Pancreas (tissue), 10 donors: ENCODE measurements at regions not wholly inside any gene's neighbourhood (a gene's known extent, or its start where the extent isn't known, plus 50 kb on each side); places are given as distances from the start of the nearest gene placed in this dataset.

Source experiments
- ATAC-seq, 4 donors: fragments of 200-7000 bp; cut with Tn5 transposase; one replicate each; pipeline versions ENCODE4 v1.8.0 to v1.9.1; 2020; ENCODE audit warnings: mild to moderate bottlenecking in 4 of 4, moderate library complexity in 4 of 4
- DNase-seq, 6 donors: peaks; one replicate each; pipeline ENCODE4 v3.0.0-alpha.2; 2020
- FAIRE-seq: peaks from 2 replicates; lab custom pipeline; 2012; peaks lifted over from hg19 to GRCh38; lab: Jason Lieb, UNC
- H3K27ac ChIP-seq, 4 donors: fragments of 200-600 bp; sonication (generic); 1 replicate in 3 of 4; 2 replicates in 1 of 4; pipeline versions ENCODE4 v1.5.0 to v1.8.0; 2020
- H3K27me3 ChIP-seq, 4 donors: fragments of 200-600 bp; one replicate each; pipeline ENCODE4 v1.8.0; 2021
- H3K36me3 ChIP-seq, 3 donors: fragments of 200-600 bp; sonication (generic) in 1 of 3; one replicate each; pipeline versions ENCODE4 v1.5.0 to v1.8.0; 2020 to 2021
- H3K4me1 ChIP-seq, 3 donors: fragments of 200-600 bp; one replicate each; pipeline ENCODE4 v1.8.0; 2021
- H3K4me3 ChIP-seq, 4 donors: fragments of 200-600 bp; sonication (generic) in 2 of 4; one replicate each; pipeline versions ENCODE4 v1.5.0 to v1.8.0; 2020 to 2021
- H3K9me3 ChIP-seq, 4 donors: fragments of 200-600 bp; one replicate each; pipeline ENCODE4 v1.8.0; 2021
- WGBS, 2 donors: extraction: QIAGEN DNeasy Blood & Tissue Kit; methylation state at CpG; one replicate each; pipeline ENCODE4 v1.1.7; 2013; 5-methylcytosine and 5-hydroxymethylcytosine counted together
- intact Hi-C, 3 donors: fragments of 100-400 bp; cut with DNase I; formaldehyde crosslinking; loops; one replicate each; pipeline versions ENCODE4 v1.11.1 to v1.14.2; 2022
- TF ChIP-seq, protein P1 (sequence below), 4 donors: fragments of 200-600 bp; sonication (generic) in 3 of 4; IDR thresholded peaks; one replicate each; pipeline versions ENCODE4 v1.5.0 to v1.8.0; 2021; ENCODE audit warnings: antibody characterized with exemption in 4 of 4
- donor health status: healthy with polysubstance abuse.
- donor health status: DM: no; HTN: no; CAD: no; lungs with moderate emphysema.
- donor health status: DM: no; HTN: no; CAD: no.
- donor health status: control.
- donor health status: control.
- donor health status: Bipolar disorder and iron deficiency.
- donor health status: DM: yes; HTN: yes; CAD: no.
- donor health status: DM: no; HTN: no; CAD: no.
- donor health status: DM: no; HTN: no; CAD: no.
- donor health status: DM: yes; HTN: yes; CAD: no.

DNA sequence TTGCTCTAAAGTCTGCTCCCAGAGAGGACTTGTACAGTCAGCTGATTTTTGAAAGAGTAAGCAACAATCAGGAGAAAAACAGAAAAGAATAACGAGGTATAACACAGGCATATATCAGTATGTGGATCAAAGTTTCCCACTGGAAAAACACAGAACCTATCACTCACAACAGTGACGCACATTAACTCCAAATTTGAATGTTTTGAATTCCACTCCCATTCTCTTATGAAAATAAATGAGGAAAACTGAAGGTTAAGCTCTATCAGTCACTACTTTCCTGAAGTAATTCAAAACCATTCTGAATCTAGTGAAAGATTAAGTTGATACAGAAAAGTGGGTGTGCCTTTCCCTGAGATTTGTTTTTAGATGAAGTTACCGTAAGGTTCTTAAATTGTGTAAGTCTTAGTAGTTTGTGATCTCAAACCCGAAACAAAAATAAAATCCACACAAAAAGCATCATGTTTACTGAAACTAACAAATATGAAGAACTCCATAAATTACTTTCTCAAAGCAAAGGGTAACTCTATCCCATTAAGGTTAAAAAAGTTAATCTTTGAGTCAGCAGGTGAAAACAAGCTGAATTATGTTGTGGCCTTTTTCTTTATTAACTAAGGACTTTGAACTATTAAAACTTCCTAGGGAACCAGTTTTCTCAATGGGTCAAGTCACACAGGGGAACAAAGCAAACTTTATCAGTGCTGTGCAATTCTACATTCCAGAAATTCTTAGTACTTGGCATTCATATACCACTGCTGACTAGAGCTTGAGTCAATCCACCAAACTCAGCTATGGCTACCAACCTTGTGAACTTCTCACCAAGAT is 115.7 kb downstream of the OGFRL1 start:
- 49 to 56% methylated on average over 4 of the region's 4 CpGs for WGBS, 2 donors
- Histone ChIP-seq H3K36me3 (peaks cover 0 to 6% (median 0%) of the 10 kb centered on the region in 3 donors), H3K27me3 (no peaks in the 10 kb centered on the region), H3K9me3 (no peaks in the 10 kb centered on the region), H3K4me3 (peak overlapping the region in 2 of 4 donors; percentile 22 to 30), H3K27ac (peak overlapping the region; percentile 27 to 74 (median 62)), H3K4me1 (peaks cover 0 to 19% (median 5%) of the 10 kb centered on the region in 3 donors)
- no peak for FAIRE-seq
- DNase-seq, result no peak
- TF ChIP-seq, protein P1, sequence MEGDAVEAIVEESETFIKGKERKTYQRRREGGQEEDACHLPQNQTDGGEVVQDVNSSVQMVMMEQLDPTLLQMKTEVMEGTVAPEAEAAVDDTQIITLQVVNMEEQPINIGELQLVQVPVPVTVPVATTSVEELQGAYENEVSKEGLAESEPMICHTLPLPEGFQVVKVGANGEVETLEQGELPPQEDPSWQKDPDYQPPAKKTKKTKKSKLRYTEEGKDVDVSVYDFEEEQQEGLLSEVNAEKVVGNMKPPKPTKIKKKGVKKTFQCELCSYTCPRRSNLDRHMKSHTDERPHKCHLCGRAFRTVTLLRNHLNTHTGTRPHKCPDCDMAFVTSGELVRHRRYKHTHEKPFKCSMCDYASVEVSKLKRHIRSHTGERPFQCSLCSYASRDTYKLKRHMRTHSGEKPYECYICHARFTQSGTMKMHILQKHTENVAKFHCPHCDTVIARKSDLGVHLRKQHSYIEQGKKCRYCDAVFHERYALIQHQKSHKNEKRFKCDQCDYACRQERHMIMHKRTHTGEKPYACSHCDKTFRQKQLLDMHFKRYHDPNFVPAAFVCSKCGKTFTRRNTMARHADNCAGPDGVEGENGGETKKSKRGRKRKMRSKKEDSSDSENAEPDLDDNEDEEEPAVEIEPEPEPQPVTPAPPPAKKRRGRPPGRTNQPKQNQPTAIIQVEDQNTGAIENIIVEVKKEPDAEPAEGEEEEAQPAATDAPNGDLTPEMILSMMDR (IDR thresholded peaks at IDR 0.05), result no peak
- intact Hi-C loops, result no loop called here
- peak; percentile 82 to 93 (median 92) for ATAC-seq

DNA sequence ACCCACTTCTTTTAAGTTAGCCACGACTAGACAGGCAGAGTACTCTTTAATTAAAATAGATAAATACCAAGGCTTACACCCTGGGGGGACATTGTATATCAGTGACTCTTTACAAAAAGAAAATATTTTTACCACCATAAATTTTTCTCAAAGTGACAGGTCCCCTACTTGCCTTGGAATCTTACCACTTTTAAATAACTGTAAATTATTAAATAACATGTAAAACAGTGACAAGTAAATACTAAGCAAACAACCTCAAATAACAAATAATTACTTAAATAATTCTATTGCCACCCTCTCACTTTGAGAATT is 116.3 kb downstream of the OGFRL1 start:
- FAIRE-seq (no peak), DNase-seq (no peak), ATAC-seq (peak in 1 of 4 donors; percentile 17)
- peak overlapping the region in 2 of 4 donors; percentile 70 to 74 for H3K27ac ChIP-seq
- no peaks in the 10 kb centered on the region for H3K27me3 ChIP-seq
- WGBS, 2 donors, result 22 to 31% methylated on average over 1 of the region's 1 CpG
- intact Hi-C loops, result no loop called here
- H3K36me3 ChIP-seq, result peaks cover 0 to 6% (median 0%) of the 10 kb centered on the region in 3 donors
- H3K4me1 ChIP-seq, result peaks cover 0 to 19% (median 5%) of the 10 kb centered on the region in 3 donors
- no peak overlapping the region for H3K4me3 ChIP-seq
- TF ChIP-seq, protein P1 (IDR thresholded peaks at IDR 0.05), result no peak
- H3K9me3 ChIP-seq, result no peaks in the 10 kb centered on the region

DNA sequence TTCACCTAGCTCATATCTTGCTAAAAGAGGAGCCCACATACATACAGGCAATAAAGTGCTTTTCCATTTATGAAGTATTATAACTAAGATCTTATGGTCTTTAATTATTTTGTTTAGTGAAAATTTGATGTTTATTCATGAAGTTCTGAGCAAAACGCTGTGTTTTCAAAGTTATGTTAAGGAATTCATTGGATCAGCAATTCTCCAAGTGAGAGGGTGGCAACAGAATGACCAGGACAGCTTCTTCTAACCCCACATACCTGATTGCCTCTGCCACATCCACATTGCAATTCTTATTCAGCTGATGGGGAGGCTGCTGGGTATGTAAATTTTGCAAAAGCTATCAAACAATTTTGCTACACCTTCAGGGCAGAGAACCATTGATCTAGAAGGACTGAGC is 116.8 kb downstream of the OGFRL1 start:
- TF ChIP-seq, protein P1 (IDR thresholded peaks at IDR 0.05), result no peak
- intact Hi-C loops, result no loop called here
- WGBS, 2 donors, result 71 to 74% methylated on average over 1 of the region's 1 CpG
- peaks cover 0 to 2% (median 0%) of the 10 kb centered on the region in 3 donors for H3K36me3 ChIP-seq
- no peaks in the 10 kb centered on the region for H3K27me3 ChIP-seq
- H3K4me3 ChIP-seq, result no peak overlapping the region
- peak overlapping the region in 2 of 4 donors; percentile 70 to 74 for H3K27ac ChIP-seq
- H3K9me3 ChIP-seq, result no peaks in the 10 kb centered on the region
- FAIRE-seq (no peak), ATAC-seq (no peak), DNase-seq (no peak)
- H3K4me1 ChIP-seq, result peaks cover 0 to 19% (median 5%) of the 10 kb centered on the region in 3 donors

DNA sequence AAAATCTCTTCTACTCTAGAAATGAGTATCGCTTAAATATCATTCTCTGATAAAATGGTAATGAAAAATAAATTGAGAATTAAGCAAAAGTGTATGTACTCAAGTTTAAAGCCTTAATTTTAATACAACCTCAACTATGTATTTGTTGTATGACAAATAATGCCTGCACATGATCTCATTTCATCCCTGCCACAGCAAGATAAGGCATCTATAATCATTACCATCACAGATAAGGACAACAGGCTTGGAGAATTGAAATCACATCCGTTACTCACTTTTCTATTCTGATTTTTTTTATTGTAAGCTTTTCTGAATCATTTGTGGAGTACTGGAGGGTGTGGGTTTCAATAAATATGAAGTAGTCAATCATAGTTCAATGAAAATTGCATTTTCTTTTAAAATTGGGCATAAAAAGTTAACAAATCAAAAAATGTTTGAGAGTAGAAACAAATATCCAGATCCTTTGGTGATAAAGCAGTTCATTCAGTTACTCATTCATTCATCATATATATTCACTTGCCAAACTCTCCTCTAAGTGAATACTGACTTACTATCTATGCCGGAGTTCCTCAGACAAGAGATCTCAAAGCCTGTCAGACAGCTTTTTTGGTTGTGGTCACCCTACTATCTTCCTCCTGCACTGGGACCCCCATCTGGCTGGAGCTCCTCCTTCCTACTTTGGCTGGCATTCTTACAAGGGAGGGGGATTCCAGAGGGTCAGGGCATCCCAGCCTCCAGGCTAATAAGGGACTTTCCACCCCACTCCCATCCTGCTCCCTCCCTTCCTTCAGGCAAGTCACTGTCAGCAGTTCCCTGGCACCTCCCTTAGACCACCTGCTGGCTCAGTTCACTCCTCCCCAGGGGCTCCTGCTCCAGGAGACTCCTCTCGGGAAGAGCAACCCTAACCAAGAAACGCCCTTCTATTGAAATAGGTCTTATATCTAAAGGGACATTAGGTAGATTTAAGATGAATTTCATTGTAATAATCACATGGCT is 118.6 kb downstream of the OGFRL1 start:
- intact Hi-C loops, result no loop called here
- no peaks in the 10 kb centered on the region for H3K36me3 ChIP-seq
- H3K4me1 ChIP-seq, result peaks cover 0 to 28% (median 5%) of the 10 kb centered on the region in 3 donors
- WGBS, 2 donors, result 71% methylated on average over 5 of the region's 5 CpGs
- peak overlapping the region in 2 of 4 donors; percentile 36 to 47 for H3K27ac ChIP-seq
- no peak for DNase-seq
- no peaks in the 10 kb centered on the region for H3K9me3 ChIP-seq
- ATAC-seq, result peak in 1 of 4 donors; percentile 12
- no peak overlapping the region for H3K4me3 ChIP-seq
- TF ChIP-seq, protein P1 (IDR thresholded peaks at IDR 0.05), result no peak
- H3K27me3 ChIP-seq, result no peaks in the 10 kb centered on the region
- no peak for FAIRE-seq
